ENCODE measurements at regions not wholly inside any gene's neighbourhood (a gene's known extent, or its start where the extent isn't known, plus 50 kb on each side); places are given as distances from the start of the nearest gene placed in this dataset.

- no peak for TF ChIP-seq CTCF (IDR thresholded peaks at IDR 0.05)
- no peak for TF ChIP-seq POLR2A (IDR thresholded peaks at IDR 0.05)
Observed at GRCh38 chr6:134373282-134373922, 55.5 kb upstream of the SGK1 start.
